ENCODE measurements at regions not wholly inside any gene's neighbourhood (a gene's known extent, or its start where the extent isn't known, plus 50 kb on each side); places are given as distances from the start of the nearest gene placed in this dataset.
"Not testable (repeated sequence)": the region's sequence is repeated elsewhere in the genome, so short reads cannot be mapped to it uniquely, and the experiment has no call there.

DNA sequence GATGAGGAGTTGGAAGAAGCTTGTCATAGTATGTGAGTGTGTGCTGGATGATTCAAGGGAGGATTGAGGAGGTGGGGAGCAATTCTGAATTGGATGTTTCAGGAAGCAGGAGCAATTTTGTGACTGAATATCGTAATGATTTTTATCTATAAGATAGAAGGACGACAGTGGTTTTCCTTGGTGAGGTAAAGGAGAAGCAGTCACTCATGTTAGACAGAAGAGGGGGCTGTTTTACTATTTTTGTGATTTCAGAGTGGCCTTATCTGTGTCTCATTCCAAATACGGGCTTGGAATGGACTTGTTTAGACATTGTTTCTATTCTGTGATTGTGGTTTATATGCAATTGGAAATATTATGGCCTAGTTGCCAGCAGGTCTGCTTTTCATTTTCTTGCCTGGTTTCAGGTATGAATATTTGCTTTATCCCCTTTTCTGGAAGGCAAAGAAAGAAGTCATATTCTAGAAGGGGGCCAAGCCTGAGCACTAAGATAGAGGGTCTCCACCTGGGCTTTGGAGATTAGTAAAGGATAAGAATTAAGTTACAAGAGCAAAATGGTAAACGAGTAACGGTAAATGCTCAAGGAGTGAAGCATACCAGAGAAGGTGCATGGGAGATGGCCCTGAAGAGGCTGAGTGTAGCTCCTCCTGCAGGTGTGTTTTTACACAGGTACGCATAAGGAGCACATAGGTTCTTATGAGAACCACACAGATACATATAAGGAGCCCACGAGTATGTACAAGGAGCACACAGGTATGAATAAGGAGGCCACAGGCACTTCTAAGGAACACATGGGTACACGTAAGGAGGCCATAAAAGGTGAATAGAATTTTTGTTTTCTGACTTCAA is 124.6 kb upstream of the KCNAB1 start:
- Histone ChIP-seq H3K9me3 (peaks cover 0 to 19% (median 0%) of the 10 kb centered on the region in 12 donors), H3K4me3 (no peak overlapping the region), H3K4me1 (peaks cover 0 to 2% (median 0%) of the 10 kb centered on the region in 12 donors), H3K36me3 (no peaks in the 10 kb centered on the region), H3K27me3 (no peaks in the 10 kb centered on the region), H3K27ac (no peak overlapping the region)
- DNase-seq, result no peak
- 50 to 54% (median 53%) methylated on average over 8 of the region's 8 CpGs for WGBS, 4 donors
- ATAC-seq, result no peak
- TF ChIP-seq POLR2A (IDR thresholded peaks at IDR 0.05), result no peak
- TF ChIP-seq, protein P1, sequence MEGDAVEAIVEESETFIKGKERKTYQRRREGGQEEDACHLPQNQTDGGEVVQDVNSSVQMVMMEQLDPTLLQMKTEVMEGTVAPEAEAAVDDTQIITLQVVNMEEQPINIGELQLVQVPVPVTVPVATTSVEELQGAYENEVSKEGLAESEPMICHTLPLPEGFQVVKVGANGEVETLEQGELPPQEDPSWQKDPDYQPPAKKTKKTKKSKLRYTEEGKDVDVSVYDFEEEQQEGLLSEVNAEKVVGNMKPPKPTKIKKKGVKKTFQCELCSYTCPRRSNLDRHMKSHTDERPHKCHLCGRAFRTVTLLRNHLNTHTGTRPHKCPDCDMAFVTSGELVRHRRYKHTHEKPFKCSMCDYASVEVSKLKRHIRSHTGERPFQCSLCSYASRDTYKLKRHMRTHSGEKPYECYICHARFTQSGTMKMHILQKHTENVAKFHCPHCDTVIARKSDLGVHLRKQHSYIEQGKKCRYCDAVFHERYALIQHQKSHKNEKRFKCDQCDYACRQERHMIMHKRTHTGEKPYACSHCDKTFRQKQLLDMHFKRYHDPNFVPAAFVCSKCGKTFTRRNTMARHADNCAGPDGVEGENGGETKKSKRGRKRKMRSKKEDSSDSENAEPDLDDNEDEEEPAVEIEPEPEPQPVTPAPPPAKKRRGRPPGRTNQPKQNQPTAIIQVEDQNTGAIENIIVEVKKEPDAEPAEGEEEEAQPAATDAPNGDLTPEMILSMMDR (IDR thresholded peaks at IDR 0.05), result peak in 10 of 12 donors; percentile 22 to 54 (median 39)
- intact Hi-C loops (cut with DNase I), result no loop called here

DNA sequence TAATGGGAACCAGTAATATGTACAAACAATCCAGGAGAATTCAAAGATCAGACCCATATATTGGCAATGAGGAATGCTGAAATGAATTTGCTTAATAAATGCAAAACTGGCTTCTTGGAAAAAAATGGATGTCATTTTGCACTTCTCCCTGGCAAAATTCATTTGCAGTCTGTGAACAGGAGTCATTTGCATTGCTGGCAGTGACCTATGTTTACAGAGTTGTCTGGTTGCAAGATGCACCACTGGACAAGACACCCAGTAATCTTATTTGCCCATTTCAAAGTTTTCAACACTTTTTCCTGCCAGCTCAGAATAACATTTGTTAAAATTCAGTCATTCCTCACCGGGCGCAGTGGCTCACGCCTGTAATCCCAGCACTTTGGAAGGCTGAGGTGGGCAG is 123.5 kb upstream of the KCNAB1 start:
- 93 to 95% (median 94%) methylated on average over 3 of the region's 3 CpGs for WGBS, 4 donors
- TF ChIP-seq, protein P1 (IDR thresholded peaks at IDR 0.05), result no peak
- no peak for TF ChIP-seq POLR2A (IDR thresholded peaks at IDR 0.05)
- no peaks in the 10 kb centered on the region for H3K4me1 ChIP-seq
- H3K4me3 ChIP-seq, result no peak overlapping the region
- peaks cover 0 to 19% (median 0%) of the 10 kb centered on the region in 12 donors for H3K9me3 ChIP-seq
- ATAC-seq, result no peak
- H3K27me3 ChIP-seq, result no peaks in the 10 kb centered on the region
- H3K27ac ChIP-seq, result no peak overlapping the region
- DNase-seq, result no peak
- intact Hi-C loops (cut with DNase I), result no loop called here
- H3K36me3 ChIP-seq, result no peaks in the 10 kb centered on the region

GRCh38 chr3:155998173-155998572 is 122.2 kb upstream of the KCNAB1 start:
- H3K27ac ChIP-seq; H3K4me3 ChIP-seq; intact Hi-C loops (cut with DNase I); H3K27me3 ChIP-seq; DNase-seq; H3K36me3 ChIP-seq; ATAC-seq; H3K4me1 ChIP-seq: not testable (repeated sequence)
- WGBS, 4 donors, result 85 to 99% (median 93%) methylated on average over 3 of the region's 3 CpGs
- H3K9me3 ChIP-seq, result peaks cover 0 to 19% (median 0%) of the 10 kb centered on the region in 12 donors

DNA sequence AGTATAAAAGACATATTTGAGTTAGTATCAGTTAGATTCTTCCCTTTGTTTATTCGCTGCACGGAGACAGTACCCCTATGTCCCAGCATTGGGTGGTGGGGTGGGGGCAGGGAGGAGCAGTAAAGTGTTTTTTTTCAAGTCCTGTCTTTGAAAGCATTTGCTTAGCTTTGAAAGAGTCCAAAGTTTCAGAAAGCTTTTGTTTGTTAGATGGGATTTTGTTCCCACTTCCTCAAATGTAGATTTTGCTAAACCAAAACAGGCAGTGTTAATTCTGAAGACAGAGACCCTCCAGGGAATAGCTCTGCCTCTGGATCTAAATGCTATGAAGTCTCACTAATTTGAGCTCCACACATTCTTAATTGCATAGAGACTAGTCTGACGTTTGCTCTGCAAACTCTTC is 114.6 kb upstream of the KCNAB1 start:
- DNase-seq, result no peak
- no peak overlapping the region for H3K27ac ChIP-seq
- intact Hi-C loops (cut with DNase I), result no loop called here
- WGBS, 4 donors, result 37 to 51% (median 45%) methylated on average over 3 of the region's 3 CpGs
- TF ChIP-seq, protein P1 (IDR thresholded peaks at IDR 0.05), result no peak
- TF ChIP-seq POLR2A (IDR thresholded peaks at IDR 0.05), result no peak
- H3K27me3 ChIP-seq, result peaks cover 0 to 9% (median 0%) of the 10 kb centered on the region in 9 donors
- no peaks in the 10 kb centered on the region for H3K4me1 ChIP-seq
- no peak overlapping the region for H3K4me3 ChIP-seq
- H3K36me3 ChIP-seq, result no peaks in the 10 kb centered on the region
- H3K9me3 ChIP-seq, result no peaks in the 10 kb centered on the region
- ATAC-seq, result no peak

All from heart left ventricle (tissue), 16 donors.